OCI-LY7 (cell line): ENCODE measurements at regions not wholly inside any gene's neighbourhood (a gene's known extent, or its start where the extent isn't known, plus 50 kb on each side); places are given as distances from the start of the nearest gene placed in this dataset.

Source experiments
- CTCF ChIP-seq: fragments of 200-600 bp; sonication (generic); conservative IDR thresholded peaks from 2 replicates; pipeline ENCODE4 v1.5.1; 2014; ENCODE audit warnings: mild to moderate bottlenecking, antibody characterized with exemption, low read length, moderate library complexity, mixed read lengths
- EZH2phosphoT487 ChIP-seq: fragments of 200-600 bp; sonication (generic); IDR thresholded peaks from 2 replicates; pipeline ENCODE4 v1.6.1; 2018; ENCODE audit warnings: low read depth, borderline replicate concordance, mild to moderate bottlenecking, mixed run types, antibody characterized with exemption, low read length, moderate library complexity, mixed read lengths

GRCh38 chr5:130995851-130996250 is 169.2 kb downstream of the HINT1 start:
- no peak for TF ChIP-seq CTCF
- TF ChIP-seq EZH2phosphoT487, result no peak
